COLO668 (cell line): ENCODE measurements at regions not wholly inside any gene's neighbourhood (a gene's known extent, or its start where the extent isn't known, plus 50 kb on each side); places are given as distances from the start of the nearest gene placed in this dataset.

ENCODE experiments used
- DNase-seq: peaks from one replicate; lab custom pipeline; 2025; ENCODE audit not compliant: unreplicated experiment; lab: John Stamatoyannopoulos, UW

DNA sequence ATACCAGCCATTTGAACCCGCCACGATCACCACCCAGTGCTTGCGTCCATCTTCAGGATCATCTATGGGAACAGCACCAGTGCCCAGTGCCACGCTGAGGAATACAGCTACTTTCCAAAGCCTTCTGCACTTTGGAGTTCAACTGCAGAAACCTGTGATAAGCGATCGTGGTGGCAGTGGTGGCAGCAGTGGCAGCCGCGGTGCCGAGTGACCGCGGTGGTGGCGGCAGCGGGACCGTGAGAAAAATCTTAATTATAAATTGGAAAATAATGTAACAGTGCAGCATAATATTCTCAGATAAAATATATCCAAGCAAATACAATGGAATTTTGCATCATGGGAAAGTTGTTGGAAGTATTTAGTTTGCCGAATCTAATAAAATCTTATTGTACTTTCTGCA lies 2270.9 kb downstream of the PCDH9 start:
- DNase-seq = no peak

DNA sequence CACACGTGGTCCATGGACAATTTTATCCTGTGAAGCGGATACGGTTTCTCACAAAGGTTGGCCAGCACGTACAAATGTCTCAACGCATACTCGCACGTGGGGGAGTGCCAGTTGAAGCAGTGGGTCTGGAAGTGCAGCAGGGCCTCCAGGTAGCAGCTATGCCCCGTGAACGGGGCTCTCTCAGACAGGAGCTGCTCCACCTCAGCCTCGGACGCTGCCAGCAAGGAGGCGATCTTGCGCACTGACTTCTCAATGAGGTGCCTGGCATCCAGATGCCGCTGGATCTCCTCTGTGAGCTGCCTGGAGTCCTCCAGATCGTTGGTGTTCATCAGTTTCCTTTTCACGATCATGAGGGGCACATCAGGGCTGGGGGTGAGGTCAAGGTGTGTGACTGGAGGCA lies 2272.0 kb downstream of the PCDH9 start:
- no peak for DNase-seq

DNA sequence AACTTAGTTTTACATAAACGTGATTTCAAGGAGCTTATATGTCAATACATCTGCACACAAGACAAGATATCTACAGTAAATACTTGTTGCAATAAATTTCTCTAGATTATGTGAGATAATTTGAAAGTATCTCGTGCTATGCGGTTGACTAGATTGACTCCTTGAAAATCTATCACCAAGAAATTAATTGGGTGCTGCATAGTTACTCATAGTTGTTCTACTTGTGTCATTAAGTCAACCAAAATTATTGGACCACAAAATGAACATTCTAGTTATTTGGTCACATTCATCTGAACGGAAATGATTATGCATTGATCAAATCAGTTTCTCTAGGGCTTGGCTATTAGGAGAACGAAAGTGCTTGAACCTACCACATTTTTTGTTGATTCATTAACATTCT lies 2291.5 kb downstream of the PCDH9 start:
- DNase-seq = no peak

DNA sequence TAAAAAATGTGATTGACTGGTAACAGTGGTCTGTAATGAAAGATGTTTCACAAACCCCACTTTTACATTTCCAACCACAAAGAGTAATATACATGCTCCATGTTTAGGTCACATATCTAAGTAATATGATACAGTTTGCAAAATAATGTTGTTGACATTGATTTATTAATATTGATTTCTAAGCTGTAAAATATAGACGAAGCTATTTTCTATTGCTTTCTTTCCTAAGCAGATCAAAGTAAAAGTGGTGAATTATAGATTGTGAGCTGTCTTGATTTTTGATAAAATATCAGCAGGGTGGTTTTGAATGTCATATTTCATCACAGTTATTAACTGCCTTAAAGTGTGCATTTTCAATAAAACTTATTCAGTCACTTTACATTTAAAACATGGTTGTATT lies 2292.8 kb downstream of the PCDH9 start:
- no peak for DNase-seq

DNA sequence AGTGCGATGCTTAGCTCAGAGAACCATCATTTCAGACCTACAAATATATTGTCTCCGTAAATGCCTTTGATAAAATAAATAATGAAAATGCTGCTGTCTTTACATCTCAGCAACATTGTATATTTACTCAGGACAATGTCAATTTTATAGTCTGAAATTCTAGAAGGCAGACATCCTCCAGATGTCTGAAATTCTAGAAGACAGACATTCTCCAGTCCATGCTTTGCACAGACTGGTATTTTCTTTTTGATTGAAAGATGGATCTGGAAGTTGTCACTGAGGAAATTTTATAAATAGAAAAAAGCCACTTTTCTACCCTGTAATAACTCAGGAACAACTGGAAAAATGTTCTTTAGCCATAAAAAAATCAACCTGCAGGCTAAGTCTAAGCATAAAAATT lies 2293.3 kb downstream of the PCDH9 start:
- DNase-seq = no peak

DNA sequence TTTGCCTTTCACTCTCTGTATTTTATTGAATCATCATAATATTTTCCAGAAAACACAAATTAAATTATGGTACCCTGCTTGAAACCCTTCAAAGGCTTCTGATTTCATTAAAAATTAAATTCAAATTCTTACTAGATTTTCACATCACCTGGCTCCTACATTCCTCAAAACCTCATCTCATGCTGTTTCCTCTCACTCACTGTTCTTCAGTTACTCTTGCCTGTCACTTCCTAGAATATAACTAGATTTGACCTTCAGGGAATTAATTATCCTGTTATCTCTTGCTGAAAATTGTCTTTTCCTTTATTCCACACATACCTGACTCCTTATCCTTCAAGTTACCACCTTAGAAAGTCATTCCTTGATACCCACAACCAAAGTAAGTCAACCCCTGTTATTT lies 2294.7 kb downstream of the PCDH9 start:
- no peak for DNase-seq

DNA sequence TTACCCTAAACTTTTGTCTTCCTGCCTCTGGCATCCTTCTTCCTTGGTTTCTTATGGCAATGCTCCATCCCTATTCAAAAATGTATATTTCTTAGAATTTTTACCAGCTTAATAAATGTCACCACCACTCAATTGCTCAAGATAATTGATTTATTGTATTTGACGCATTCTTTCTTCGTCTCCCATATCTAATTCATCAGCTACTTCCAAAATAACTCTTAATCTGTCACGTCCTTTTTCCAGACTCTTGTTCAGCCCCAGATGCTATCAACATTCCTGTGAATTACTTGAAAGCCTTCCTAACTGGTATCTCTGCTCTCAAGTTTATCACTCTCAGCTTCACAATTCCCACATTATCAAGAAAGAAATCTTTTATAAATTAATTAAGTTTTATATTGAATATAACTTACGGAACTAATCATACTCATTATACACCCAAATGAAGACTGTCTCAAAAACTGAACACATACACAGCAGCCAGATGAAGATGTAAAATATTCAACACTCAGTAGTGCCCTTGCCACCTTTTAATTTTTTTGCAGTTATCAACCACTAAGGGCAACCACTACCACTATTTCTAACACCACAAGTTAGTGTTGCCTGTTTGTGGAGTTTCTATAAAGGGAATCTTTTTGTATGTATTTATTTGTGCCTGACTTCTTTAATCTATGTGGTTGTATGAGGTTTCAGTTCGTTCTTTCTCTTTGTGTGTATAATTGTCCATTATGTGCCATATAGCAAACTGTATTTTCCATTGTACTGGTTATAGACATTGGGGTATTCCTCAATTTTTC lies 2295.4 kb downstream of the PCDH9 start:
- no peak for DNase-seq

DNA sequence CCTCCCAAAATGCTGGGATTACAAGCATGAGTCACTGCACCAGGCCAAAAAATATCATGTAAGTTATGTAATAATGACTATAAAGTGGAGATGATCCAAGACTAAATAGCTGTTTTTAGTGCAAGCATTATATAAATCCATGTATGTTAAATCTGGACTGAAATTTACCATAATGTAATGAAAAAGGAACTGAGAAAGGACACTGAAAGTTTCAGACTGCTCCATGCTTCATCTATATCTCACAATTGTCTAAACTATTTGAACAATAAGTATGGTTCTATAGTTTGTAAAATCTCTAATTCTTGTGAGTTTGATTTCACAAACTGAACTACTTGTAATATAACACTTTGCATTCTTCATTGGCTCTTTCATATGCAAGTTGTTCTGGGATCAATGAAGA lies 2299.5 kb downstream of the PCDH9 start:
- no peak for DNase-seq

DNA sequence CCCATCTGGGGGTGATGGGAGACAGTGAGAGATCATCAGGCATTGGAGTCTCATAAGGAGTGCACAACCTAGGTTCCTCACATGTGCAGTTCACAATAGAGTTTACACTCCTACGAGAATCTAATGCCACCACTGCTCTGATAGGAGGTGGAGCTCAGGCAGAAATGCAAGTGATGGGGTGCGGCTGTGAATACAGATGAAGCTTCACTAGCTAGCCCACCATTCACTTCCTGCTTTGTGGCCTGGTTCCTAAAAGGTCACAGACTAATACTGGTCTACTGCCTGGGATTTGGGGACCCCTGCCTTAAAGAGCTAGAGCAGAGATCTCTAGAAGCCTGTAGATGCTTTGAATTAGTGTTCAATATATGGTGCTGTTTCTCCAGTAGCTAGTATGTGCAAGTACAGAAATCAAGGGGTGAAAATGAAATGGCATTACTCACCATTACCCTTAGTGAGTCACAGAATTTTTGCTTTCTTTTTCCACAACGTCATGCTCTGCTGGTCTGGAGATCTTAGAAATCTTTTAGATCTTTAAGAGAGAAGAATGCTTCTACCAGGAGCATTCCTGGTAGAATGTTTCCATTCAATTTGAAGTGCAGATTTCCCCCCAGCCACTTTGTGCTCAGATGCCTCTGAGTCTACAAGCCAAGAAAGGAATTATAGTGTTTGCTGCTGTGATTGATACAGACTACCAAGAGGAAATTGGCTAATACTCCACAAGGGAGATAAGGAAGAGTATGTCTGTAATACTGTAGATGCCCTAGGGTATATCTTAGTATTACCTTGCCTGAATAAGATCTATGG lies 2301.2 kb downstream of the PCDH9 start:
- DNase-seq = no peak

DNA sequence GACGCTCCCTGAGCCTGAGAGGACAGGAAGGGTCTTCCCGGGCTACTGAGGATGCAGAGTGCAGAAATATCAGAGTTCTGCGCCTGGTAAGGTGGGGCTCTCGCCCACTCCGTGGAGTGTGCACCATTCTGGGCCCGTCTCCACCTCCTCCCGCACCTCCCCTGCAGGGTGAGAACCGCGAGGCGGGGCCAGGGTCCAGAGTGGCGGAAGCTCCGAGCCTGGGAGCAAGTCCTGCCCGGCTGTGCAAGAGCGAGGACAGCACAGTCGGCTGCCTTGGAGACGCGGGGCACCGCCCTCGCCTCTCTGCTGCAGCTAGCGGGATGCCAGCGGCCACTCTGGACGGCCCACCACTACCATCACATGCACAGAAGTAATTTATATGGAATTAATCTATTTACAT lies 2304.4 kb downstream of the PCDH9 start:
- DNase-seq = no peak

DNA sequence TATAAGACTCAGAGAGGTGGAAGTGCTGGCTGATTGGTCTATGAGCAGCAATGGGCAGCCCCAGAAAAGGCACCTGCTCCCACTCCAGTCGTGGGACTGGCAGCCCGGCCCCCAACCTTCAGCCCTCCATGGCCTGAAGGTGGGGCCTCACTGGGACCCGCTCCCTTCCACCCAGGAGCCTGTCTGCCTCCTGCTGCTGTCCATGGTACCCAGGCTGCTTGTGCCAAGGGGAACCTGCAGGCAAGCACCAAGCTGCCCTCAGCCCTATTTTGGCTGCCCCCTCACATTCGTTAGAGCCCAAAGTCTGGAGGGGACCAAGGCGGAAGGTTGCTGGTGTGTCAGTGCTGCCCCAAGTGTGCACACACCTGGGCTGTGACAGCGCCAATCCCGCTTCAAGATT lies 2304.9 kb downstream of the PCDH9 start:
- no peak for DNase-seq

DNA sequence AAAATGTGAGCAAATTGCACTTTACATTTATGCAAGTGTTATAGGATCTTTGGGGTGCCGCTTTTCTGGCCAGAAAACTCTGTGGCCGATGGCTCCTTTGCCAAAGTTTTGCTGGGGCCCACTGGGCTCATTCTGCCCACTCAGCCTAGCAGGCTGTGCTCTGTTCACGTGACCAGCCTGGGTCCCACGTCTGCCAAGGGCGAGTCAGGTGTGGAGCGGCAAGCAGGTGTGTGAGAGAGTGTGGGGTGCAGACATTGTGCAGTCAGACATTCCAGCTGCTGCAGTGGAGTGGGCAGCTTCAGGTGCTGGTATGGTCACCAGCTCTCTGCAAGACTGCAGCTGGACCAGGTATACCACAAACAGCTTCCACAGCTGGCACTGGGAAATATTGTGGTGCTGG lies 2305.7 kb downstream of the PCDH9 start:
- DNase-seq = no peak

DNA sequence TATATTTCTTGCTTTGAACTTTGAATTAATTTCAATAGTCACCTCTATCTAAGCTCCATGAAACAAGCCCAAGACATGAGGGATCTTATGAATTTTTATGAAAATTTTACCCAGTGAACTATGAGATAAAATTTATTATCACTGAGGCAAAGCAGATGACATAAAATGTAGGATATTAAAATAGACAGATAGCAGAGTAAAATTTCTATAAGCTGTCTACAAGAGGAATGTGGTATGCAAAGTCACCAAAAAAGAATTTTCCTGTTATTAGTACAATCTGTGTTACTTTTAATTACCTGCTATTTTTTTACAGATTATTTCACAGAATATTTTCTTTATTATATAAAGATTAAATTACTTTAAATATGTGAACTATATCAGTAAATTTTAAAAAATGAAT lies 2312.6 kb downstream of the PCDH9 start:
- no peak for DNase-seq

DNA sequence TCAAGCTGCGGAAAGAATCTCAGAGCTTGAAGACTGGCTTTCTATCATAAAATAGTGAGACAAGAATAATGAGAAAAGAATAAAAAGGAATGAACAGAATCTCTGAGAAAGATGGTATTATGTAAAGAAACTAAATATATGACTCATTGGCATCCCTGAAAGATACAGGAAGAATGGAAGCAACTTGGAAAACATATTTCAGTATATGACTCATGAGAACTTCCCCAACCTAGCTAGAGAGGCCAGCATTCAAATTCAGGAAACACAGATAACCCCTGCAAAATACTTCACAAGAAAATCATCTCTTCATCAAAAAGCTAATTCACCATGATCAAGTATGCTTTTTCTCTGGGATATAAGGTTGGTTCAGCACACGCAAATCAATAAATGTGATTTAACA lies 2318.0 kb downstream of the PCDH9 start:
- no peak for DNase-seq

DNA sequence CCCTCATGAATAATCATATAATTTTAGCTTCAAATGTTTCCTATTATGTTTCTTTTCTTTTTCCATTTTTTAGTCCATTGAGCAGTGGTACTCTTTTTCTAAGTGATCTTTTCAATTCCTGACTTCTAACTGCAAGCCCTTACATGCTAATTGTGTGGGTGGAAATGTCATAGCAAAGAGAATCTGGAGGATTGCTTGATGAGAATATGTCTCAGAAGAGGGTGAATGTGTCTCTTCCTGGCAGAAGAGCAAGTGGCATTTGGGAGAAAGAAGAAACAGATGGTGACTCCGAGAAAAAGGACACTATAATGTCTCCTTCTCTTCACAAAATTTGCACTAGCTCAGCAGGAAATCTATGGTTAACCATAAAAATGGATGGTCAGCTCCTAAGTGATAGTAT lies 2320.0 kb downstream of the PCDH9 start:
- DNase-seq = no peak

DNA sequence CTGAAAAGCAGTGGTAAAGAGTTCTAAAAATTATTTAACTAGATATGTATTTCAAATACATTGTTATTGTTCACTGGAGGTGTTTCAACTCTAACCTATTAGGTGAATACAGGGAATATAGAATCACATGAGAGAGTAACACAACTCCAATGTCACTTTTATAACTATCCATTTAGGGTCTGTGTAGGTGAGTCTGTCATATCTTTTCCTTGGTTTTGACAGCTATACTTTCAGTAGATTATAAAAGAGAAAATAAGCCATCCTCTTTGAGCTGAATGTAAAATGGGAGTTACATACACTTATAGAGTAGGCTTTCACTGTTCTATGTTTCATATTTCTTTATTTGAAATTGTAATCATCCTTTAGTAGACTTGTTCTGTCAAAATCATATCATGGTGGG lies 2321.0 kb downstream of the PCDH9 start:
- no peak for DNase-seq

DNA sequence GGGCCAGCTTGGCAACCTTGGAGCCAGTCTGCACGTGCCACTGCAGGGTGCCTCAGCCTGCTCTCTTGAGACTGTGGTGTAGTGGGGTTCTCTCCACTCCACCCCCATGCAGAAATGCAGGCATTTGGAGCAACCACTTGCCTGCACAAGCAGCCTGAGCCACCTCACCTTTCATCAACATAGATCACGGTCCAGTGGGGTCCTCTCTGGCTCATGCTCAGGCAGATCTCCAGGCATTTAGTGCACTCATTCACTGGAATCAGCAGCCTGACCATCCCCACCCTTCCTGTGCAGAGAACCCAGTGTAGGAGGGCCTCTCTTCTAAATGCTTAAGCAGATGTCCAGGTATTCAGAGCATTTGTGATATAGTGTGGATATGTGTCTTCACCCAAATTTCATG lies 2330.1 kb downstream of the PCDH9 start:
- DNase-seq = no peak

DNA sequence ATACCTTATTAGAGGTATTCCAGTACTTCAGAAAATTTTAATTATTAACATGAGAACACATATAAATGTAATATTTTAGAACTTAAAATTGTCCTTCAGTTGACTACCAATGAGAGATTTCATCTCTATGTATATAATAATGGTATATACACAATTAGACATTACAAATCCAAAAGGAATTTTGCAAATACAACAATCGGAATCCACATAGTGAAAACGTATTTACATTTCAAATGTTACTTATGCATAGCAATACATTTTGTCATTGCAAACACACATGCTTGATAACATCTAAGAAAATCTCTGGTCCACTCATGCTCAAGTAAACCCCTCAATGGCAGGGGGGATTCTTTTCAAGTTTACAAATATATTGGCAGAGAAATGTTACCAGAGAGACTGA lies 2345.2 kb downstream of the PCDH9 start:
- no peak for DNase-seq

DNA sequence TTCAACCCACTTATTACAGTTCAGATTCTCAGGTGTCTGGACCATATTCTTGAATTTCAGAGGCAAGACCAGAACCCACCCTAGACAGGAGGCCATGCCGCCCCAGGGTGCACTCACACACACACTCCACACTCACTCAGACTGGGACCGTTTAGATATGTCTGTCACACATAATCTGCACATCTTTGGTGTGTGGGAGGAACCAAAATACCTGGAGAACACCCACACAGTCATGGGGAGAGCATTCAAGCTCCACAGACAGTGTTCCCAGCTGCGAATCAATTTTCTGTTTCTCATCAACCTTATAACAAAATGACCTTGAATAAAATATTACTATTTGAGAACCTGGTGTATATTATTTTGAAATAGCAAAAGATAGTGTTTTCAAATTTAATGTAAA lies 2353.0 kb downstream of the PCDH9 start:
- DNase-seq = no peak

DNA sequence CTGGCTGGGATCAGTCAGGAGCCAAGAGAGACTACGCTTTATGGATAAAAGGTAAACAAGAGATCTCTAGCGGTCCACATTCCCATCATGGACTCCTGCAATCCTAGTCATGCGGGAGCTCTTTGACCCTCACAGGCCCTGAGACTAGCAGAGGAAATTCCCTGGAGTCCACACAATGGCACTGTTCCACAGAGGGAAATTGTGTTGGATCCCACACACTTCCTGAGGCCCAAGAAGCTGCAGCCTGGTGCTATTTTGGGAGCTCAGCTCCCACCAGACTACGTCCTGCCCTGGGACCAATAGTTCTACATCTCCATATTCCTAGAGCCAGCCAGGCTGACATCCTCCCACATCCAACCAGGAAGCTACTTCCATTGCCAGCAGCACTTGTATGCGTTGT lies 2358.4 kb downstream of the PCDH9 start:
- no peak for DNase-seq

DNA sequence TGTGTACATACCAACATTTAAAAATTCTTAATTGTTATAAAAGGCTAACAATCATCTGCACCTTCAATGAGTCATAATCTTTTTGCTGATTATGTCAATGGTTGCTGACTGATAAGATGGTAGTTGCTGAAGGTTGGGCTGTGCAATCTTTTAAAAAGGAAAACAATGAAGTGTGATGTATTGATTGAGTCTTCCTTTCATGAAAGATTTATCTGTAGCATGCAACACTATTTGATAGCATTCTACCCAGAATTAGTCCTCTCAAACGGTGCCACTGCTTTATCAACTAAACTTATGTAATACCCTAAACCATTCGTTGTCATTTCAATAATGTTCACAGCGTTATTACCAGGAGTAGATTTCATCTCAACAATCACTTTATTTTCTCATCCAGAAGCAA lies 2360.6 kb downstream of the PCDH9 start:
- no peak for DNase-seq

DNA sequence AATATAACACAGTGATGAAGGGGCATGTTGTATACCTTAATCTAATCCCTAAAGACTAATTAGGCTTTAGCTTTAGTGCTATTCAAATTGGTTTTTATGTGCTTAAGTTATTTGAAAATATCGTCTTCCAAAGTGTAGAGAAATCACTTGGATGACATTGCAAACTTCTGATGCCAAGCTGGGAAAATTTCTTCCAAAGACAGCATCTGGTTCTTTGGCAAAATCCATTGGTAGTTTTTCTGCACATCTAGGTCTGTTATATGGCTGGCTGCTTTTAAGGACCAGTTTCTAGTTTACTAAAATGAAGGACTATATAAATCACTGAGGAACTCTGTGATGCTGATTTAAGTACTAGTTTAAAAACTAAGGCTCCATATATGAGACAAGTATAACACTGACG lies 2362.3 kb downstream of the PCDH9 start:
- no peak for DNase-seq

DNA sequence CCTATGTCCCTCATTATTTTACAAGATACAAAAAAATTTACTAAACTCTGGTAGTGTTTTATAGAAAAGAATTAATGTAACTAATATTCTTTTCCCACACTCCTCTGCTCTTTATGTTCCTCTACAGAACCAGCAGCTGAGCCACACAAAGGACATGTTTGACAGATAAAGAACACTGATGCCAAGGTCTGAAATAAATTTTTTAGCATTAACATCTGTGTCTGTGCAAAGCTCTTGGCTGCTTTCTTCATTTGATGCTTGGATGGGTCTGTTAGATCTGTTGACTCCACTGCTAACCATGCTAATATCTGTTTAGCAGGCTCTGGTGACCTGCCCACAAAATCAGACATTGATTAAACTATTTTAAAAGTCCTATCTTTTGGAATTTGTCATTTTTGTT lies 2363.8 kb downstream of the PCDH9 start:
- DNase-seq = no peak
